ENCODE measurements at regions not wholly inside any gene's neighbourhood (a gene's known extent, or its start where the extent isn't known, plus 50 kb on each side); places are given as distances from the start of the nearest gene placed in this dataset.

- TF ChIP-seq POLR2AphosphoS5 (IDR thresholded peaks at IDR 0.05; ENCODE audit: low read depth, low read length) (no peak), POLR2A (IDR thresholded peaks at IDR 0.05; ENCODE audit: low read depth, low read length) (no peak), TAF1 (IDR thresholded peaks at IDR 0.05; ENCODE audit: borderline replicate concordance, low read depth, low read length) (no peak)
- FAIRE-seq (no peak), DNase-seq (ENCODE audit: insufficient read length) (no peak)
Measured at GRCh38 chr4:89489338-89489771, 181.8 kb upstream of the GPRIN3 start.

- FAIRE-seq (no peak), DNase-seq (ENCODE audit: insufficient read length) (no peak)
- TF ChIP-seq TAF1 (IDR thresholded peaks at IDR 0.05; ENCODE audit: borderline replicate concordance, low read depth, low read length) (no peak), POLR2AphosphoS5 (IDR thresholded peaks at IDR 0.05; ENCODE audit: low read depth, low read length) (no peak), POLR2A (IDR thresholded peaks at IDR 0.05; ENCODE audit: low read depth, low read length) (no peak)
Measured at GRCh38 chr4:89488736-89489135, 181.1 kb upstream of the GPRIN3 start.

- TF ChIP-seq POLR2AphosphoS5 (IDR thresholded peaks at IDR 0.05; ENCODE audit: low read depth, low read length): no peak
- no peak for TF ChIP-seq POLR2A (IDR thresholded peaks at IDR 0.05; ENCODE audit: low read depth, low read length)
- TF ChIP-seq TAF1 (IDR thresholded peaks at IDR 0.05; ENCODE audit: borderline replicate concordance, low read depth, low read length): no peak
- DNase-seq (ENCODE audit: insufficient read length) (no peak), FAIRE-seq (no peak)
Measured at GRCh38 chr4:89486673-89487072, 179.1 kb upstream of the GPRIN3 start.

GRCh38 chr4:89486042-89486441 lies 178.4 kb upstream of the GPRIN3 start:
- TF ChIP-seq POLR2AphosphoS5 (IDR thresholded peaks at IDR 0.05; ENCODE audit: low read depth, low read length) (no peak), POLR2A (IDR thresholded peaks at IDR 0.05; ENCODE audit: low read depth, low read length) (no peak), TAF1 (IDR thresholded peaks at IDR 0.05; ENCODE audit: borderline replicate concordance, low read depth, low read length) (no peak)
- FAIRE-seq (no peak), DNase-seq (ENCODE audit: insufficient read length) (no peak)

GRCh38 chr4:89483833-89484232 lies 176.2 kb upstream of the GPRIN3 start:
- TF ChIP-seq POLR2A (IDR thresholded peaks at IDR 0.05; ENCODE audit: low read depth, low read length): no peak
- no peak for TF ChIP-seq POLR2AphosphoS5 (IDR thresholded peaks at IDR 0.05; ENCODE audit: low read depth, low read length)
- no peak for FAIRE-seq
- DNase-seq (ENCODE audit: insufficient read length): no peak

GRCh38 chr4:89482926-89483595 lies 175.5 kb upstream of the GPRIN3 start:
- TF ChIP-seq TAF1 (IDR thresholded peaks at IDR 0.05; ENCODE audit: borderline replicate concordance, low read depth, low read length) (no peak), POLR2AphosphoS5 (IDR thresholded peaks at IDR 0.05; ENCODE audit: low read depth, low read length) (no peak), POLR2A (IDR thresholded peaks at IDR 0.05; ENCODE audit: low read depth, low read length) (no peak)
- DNase-seq (ENCODE audit: insufficient read length) (no peak), FAIRE-seq (no peak)

- TF ChIP-seq POLR2AphosphoS5 (IDR thresholded peaks at IDR 0.05; ENCODE audit: low read depth, low read length) (no peak), POLR2A (IDR thresholded peaks at IDR 0.05; ENCODE audit: low read depth, low read length) (no peak), TAF1 (IDR thresholded peaks at IDR 0.05; ENCODE audit: borderline replicate concordance, low read depth, low read length) (no peak)
- DNase-seq (ENCODE audit: insufficient read length): no peak
- no peak for FAIRE-seq
Measured at GRCh38 chr4:89482251-89482650, 174.7 kb upstream of the GPRIN3 start.

GRCh38 chr4:89469930-89470375 lies 162.4 kb upstream of the GPRIN3 start:
- FAIRE-seq (peak; percentile 75), DNase-seq (ENCODE audit: insufficient read length) (no peak)
- TF ChIP-seq POLR2AphosphoS5 (IDR thresholded peaks at IDR 0.05; ENCODE audit: low read depth, low read length): no peak
- no peak for TF ChIP-seq TAF1 (IDR thresholded peaks at IDR 0.05; ENCODE audit: borderline replicate concordance, low read depth, low read length)
- TF ChIP-seq POLR2A (IDR thresholded peaks at IDR 0.05; ENCODE audit: low read depth, low read length): no peak

- TF ChIP-seq TAF1 (IDR thresholded peaks at IDR 0.05; ENCODE audit: borderline replicate concordance, low read depth, low read length) (no peak), POLR2A (IDR thresholded peaks at IDR 0.05; ENCODE audit: low read depth, low read length) (no peak), POLR2AphosphoS5 (IDR thresholded peaks at IDR 0.05; ENCODE audit: low read depth, low read length) (no peak)
Measured at GRCh38 chr4:89469516-89469915, 161.9 kb upstream of the GPRIN3 start.

GRCh38 chr4:89468602-89469001 lies 161.0 kb upstream of the GPRIN3 start:
- no peak for DNase-seq (ENCODE audit: insufficient read length)
- TF ChIP-seq POLR2AphosphoS5 (IDR thresholded peaks at IDR 0.05; ENCODE audit: low read depth, low read length): no peak
- TF ChIP-seq TAF1 (IDR thresholded peaks at IDR 0.05; ENCODE audit: borderline replicate concordance, low read depth, low read length): no peak
- TF ChIP-seq POLR2A (IDR thresholded peaks at IDR 0.05; ENCODE audit: low read depth, low read length): no peak
- no peak for FAIRE-seq

More at GRCh38 chr4:89469516-89469915, 161.9 kb upstream of the GPRIN3 start:
- FAIRE-seq: no peak
- no peak for DNase-seq (ENCODE audit: insufficient read length)

- FAIRE-seq: no peak
- DNase-seq (ENCODE audit: insufficient read length): no peak
- TF ChIP-seq POLR2AphosphoS5 (IDR thresholded peaks at IDR 0.05; ENCODE audit: low read depth, low read length) (no peak), TAF1 (IDR thresholded peaks at IDR 0.05; ENCODE audit: borderline replicate concordance, low read depth, low read length) (no peak), POLR2A (IDR thresholded peaks at IDR 0.05; ENCODE audit: low read depth, low read length) (no peak)
Measured at GRCh38 chr4:89463341-89463740, 155.7 kb upstream of the GPRIN3 start.

- FAIRE-seq: no peak
Measured at GRCh38 chr4:89447543-89447942, 139.9 kb upstream of the GPRIN3 start.

More at GRCh38 chr4:89447543-89447942, 139.9 kb upstream of the GPRIN3 start:
- TF ChIP-seq TAF1 (IDR thresholded peaks at IDR 0.05; ENCODE audit: borderline replicate concordance, low read depth, low read length): no peak
- no peak for TF ChIP-seq POLR2A (IDR thresholded peaks at IDR 0.05; ENCODE audit: low read depth, low read length)
- no peak for TF ChIP-seq POLR2AphosphoS5 (IDR thresholded peaks at IDR 0.05; ENCODE audit: low read depth, low read length)
- no peak for DNase-seq (ENCODE audit: insufficient read length)

Data from GM12892 (cell line).